BE2C (cell line): ENCODE measurements at regions not wholly inside any gene's neighbourhood (a gene's known extent, or its start where the extent isn't known, plus 50 kb on each side); places are given as distances from the start of the nearest gene placed in this dataset.

Source experiments
- DNase-seq: peaks from one replicate; pipeline ENCODE4 v3.0.0-alpha.2; 2020
- H3K27me3 ChIP-seq: fragments of 250-450 bp; sonication (Bioruptor Pico); 2 replicates; pipeline ENCODE4 v1.5.1; 2020; ENCODE audit warnings: mild to moderate bottlenecking
- H3K36me3 ChIP-seq: fragments of 250-450 bp; sonication (Bioruptor Pico); 2 replicates; pipeline ENCODE4 v1.5.1; 2020; ENCODE audit warnings: mild to moderate bottlenecking
- H3K4me1 ChIP-seq: fragments of 250-450 bp; sonication (Bioruptor Pico); 2 replicates; pipeline ENCODE4 v1.5.1; 2020
- H3K4me3 ChIP-seq: 2 replicates; pipeline ENCODE4 v1.5.1; 2011; ENCODE audit warnings: low read depth, low read length
- H3K9me3 ChIP-seq: fragments of 250-450 bp; sonication (Bioruptor Pico); 2 replicates; pipeline ENCODE4 v1.5.1; 2020
- CTCF ChIP-seq: IDR thresholded peaks from 2 replicates; pipeline ENCODE4 v1.5.1; 2012; ENCODE audit warnings: mild to moderate bottlenecking, low read depth, low read length

- Histone ChIP-seq H3K36me3 (no peaks in the 10 kb centered on the region), H3K27me3 (no peaks in the 10 kb centered on the region), H3K4me1 (no peaks in the 10 kb centered on the region), H3K9me3 (0 out of 2 replicates have a peak, but pooled peaks cover 3% of the 10 kb centered on the region), H3K4me3 (no peak overlapping the region)
- no peak for TF ChIP-seq CTCF
- no peak for DNase-seq
Observed at GRCh38 chr19:28247243-28247642, 965.7 kb downstream of the UQCRFS1 start.

- no peaks in the 10 kb centered on the region for H3K27me3 ChIP-seq
- no peak overlapping the region for H3K4me3 ChIP-seq
- no peaks in the 10 kb centered on the region for H3K4me1 ChIP-seq
- H3K9me3 ChIP-seq = no peaks in the 10 kb centered on the region
- TF ChIP-seq CTCF = no peak
- no peaks in the 10 kb centered on the region for H3K36me3 ChIP-seq
- DNase-seq = no peak
Observed at GRCh38 chr19:28245937-28246336, 967.0 kb downstream of the UQCRFS1 start.

GRCh38 chr19:28244966-28245365 is 968.0 kb downstream of the UQCRFS1 start:
- no peaks in the 10 kb centered on the region for H3K36me3 ChIP-seq
- DNase-seq = no peak
- H3K4me1 ChIP-seq = no peaks in the 10 kb centered on the region
- no peaks in the 10 kb centered on the region for H3K27me3 ChIP-seq
- no peak overlapping the region for H3K4me3 ChIP-seq
- H3K9me3 ChIP-seq = no peaks in the 10 kb centered on the region; the same call in 1 of the 2 replicates
- TF ChIP-seq CTCF = no peak

- DNase-seq = no peak
- peak; percentile 45 for TF ChIP-seq CTCF
Observed at GRCh38 chr19:28242317-28242927, 970.5 kb downstream of the UQCRFS1 start.

GRCh38 chr19:28239270-28239669 is 973.7 kb downstream of the UQCRFS1 start:
- Histone ChIP-seq H3K4me3 (no peak overlapping the region), H3K36me3 (no peaks in the 10 kb centered on the region), H3K9me3 (no peaks in the 10 kb centered on the region; the same call in 1 of the 2 replicates), H3K4me1 (no peaks in the 10 kb centered on the region), H3K27me3 (no peaks in the 10 kb centered on the region)
- TF ChIP-seq CTCF = no peak
- no peak for DNase-seq

More at GRCh38 chr19:28242317-28242927, 970.5 kb downstream of the UQCRFS1 start:
- Histone ChIP-seq H3K4me1 (no peaks in the 10 kb centered on the region), H3K27me3 (no peaks in the 10 kb centered on the region), H3K9me3 (no peaks in the 10 kb centered on the region; the same call in 1 of the 2 replicates), H3K36me3 (no peaks in the 10 kb centered on the region), H3K4me3 (no peak overlapping the region)

GRCh38 chr19:28238270-28238820 is 974.6 kb downstream of the UQCRFS1 start:
- Histone ChIP-seq H3K36me3 (no peaks in the 10 kb centered on the region), H3K4me3 (no peak overlapping the region), H3K27me3 (no peaks in the 10 kb centered on the region), H3K9me3 (no peaks in the 10 kb centered on the region; the same call in 1 of the 2 replicates), H3K4me1 (no peaks in the 10 kb centered on the region)
- no peak for TF ChIP-seq CTCF
- no peak for DNase-seq
